ENCODE measurements at regions not wholly inside any gene's neighbourhood (a gene's known extent, or its start where the extent isn't known, plus 50 kb on each side); places are given as distances from the start of the nearest gene placed in this dataset.

GRCh38 chr14:97457575-97458085, 660.4 kb downstream of the VRK1 start:
- TF ChIP-seq CTCF (IDR thresholded peaks at IDR 0.05; ENCODE audit: poor library complexity, severe bottlenecking) (no peak), REST (IDR thresholded peaks at IDR 0.05; ENCODE audit: borderline replicate concordance) (no peak), EP300 (conservative IDR thresholded peaks at IDR 0.05; ENCODE audit: poor library complexity, severe bottlenecking) (no peak), POLR2AphosphoS5 (IDR thresholded peaks at IDR 0.05) (no peak), RAD21 (conservative IDR thresholded peaks at IDR 0.05) (no peak)

All from neural cell (in vitro differentiated cells).